ENCODE measurements at regions not wholly inside any gene's neighbourhood (a gene's known extent, or its start where the extent isn't known, plus 50 kb on each side); places are given as distances from the start of the nearest gene placed in this dataset.

DNA sequence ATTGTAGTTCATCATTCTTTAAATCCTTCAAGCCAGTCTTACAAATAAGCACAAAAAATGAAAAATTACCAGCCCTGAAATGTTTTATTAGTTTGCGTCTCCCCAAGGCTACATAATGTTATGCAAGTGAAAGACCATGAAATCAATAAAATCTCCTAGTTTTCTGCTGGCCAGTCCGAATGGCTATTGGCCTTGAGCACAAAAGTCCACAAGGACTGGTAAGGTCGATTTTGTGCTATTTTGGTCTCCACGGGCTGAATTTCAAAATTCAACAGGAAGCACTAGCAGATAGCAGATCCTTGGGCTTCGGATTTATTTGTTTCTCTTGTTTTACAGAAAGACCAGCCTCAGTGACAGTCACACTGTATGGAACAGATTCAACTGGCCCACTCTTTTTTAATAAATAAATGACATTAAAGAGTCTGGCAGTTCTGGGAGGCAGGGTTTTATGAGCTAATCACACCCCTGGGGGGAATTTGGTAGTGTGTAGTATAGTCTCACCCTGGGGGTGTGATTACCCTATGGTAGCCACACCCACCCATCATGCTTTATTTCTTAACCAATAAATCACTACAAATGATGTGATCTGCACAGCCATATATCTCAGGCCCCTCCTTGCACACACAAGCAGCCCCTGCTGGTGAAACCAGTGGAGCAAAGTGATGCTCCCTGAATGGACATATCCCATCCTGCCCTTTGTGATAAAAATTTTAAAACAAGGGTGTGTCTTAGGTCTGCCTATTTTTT lies 51.1 kb upstream of the TMEM33 start:
- Mint-ChIP-seq H3K9me3 (no peaks in the 10 kb centered on the region), H3K4me3 (no peak overlapping the region), H3K4me1 (peaks cover 22% of the 10 kb centered on the region), H3K27me3 (ENCODE audit: low read depth) (peaks cover 89% of the 10 kb centered on the region), H3K36me3 (no peaks in the 10 kb centered on the region), H3K27ac (no peak overlapping the region)
- POLR2A ChIA-PET = no interaction called here
- DNase-seq (ENCODE audit: low spot score) (no peak), ATAC-seq (no peak)
- TF ChIP-seq, protein P1, sequence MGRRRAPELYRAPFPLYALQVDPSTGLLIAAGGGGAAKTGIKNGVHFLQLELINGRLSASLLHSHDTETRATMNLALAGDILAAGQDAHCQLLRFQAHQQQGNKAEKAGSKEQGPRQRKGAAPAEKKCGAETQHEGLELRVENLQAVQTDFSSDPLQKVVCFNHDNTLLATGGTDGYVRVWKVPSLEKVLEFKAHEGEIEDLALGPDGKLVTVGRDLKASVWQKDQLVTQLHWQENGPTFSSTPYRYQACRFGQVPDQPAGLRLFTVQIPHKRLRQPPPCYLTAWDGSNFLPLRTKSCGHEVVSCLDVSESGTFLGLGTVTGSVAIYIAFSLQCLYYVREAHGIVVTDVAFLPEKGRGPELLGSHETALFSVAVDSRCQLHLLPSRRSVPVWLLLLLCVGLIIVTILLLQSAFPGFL (CRISPR knock-in tag; IDR thresholded peaks at IDR 0.05; ENCODE audit: borderline replicate concordance) = no peak
- no peak for TF ChIP-seq CREM (CRISPR knock-in tag; IDR thresholded peaks at IDR 0.05)
- TF ChIP-seq, protein P2, sequence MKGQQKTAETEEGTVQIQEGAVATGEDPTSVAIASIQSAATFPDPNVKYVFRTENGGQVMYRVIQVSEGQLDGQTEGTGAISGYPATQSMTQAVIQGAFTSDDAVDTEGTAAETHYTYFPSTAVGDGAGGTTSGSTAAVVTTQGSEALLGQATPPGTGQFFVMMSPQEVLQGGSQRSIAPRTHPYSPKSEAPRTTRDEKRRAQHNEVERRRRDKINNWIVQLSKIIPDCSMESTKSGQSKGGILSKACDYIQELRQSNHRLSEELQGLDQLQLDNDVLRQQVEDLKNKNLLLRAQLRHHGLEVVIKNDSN (CRISPR knock-in tag; IDR thresholded peaks at IDR 0.05) = no peak
- TF ChIP-seq MXD4 (CRISPR knock-in tag; IDR thresholded peaks at IDR 0.05; ENCODE audit: borderline replicate concordance) = no peak
- TF ChIP-seq, protein P3, sequence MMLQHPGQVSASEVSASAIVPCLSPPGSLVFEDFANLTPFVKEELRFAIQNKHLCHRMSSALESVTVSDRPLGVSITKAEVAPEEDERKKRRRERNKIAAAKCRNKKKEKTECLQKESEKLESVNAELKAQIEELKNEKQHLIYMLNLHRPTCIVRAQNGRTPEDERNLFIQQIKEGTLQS (CRISPR knock-in tag; conservative IDR thresholded peaks at IDR 0.05) = no peak
- TF ChIP-seq NFE2L1 (CRISPR knock-in tag; IDR thresholded peaks at IDR 0.05) = no peak
- TF ChIP-seq KAT7 (CRISPR knock-in tag; IDR thresholded peaks at IDR 0.05; ENCODE audit: borderline replicate concordance) = no peak
- TF ChIP-seq, protein P4, sequence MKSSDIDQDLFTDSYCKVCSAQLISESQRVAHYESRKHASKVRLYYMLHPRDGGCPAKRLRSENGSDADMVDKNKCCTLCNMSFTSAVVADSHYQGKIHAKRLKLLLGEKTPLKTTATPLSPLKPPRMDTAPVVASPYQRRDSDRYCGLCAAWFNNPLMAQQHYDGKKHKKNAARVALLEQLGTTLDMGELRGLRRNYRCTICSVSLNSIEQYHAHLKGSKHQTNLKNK (CRISPR knock-in tag; IDR thresholded peaks at IDR 0.05) = no peak
- TF ChIP-seq ZNF317 (CRISPR knock-in tag; IDR thresholded peaks at IDR 0.05; ENCODE audit: borderline replicate concordance, low read depth) = no peak
- TF ChIP-seq, protein P5, sequence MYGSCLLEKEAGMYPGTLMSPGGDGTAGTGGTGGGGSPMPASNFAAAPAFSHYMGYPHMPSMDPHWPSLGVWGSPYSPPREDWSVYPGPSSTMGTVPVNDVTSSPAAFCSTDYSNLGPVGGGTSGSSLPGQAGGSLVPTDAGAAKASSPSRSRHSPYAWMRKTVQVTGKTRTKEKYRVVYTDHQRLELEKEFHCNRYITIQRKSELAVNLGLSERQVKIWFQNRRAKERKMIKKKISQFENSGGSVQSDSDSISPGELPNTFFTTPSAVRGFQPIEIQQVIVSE (CRISPR knock-in tag; IDR thresholded peaks at IDR 0.05; ENCODE audit: borderline replicate concordance) = no peak
- no peak for TF ChIP-seq GABPB1 (CRISPR knock-in tag; IDR thresholded peaks at IDR 0.05)
- no peak for TF ChIP-seq ZNF138 (CRISPR knock-in tag; conservative IDR thresholded peaks at IDR 0.05)
- TF ChIP-seq, protein P6, sequence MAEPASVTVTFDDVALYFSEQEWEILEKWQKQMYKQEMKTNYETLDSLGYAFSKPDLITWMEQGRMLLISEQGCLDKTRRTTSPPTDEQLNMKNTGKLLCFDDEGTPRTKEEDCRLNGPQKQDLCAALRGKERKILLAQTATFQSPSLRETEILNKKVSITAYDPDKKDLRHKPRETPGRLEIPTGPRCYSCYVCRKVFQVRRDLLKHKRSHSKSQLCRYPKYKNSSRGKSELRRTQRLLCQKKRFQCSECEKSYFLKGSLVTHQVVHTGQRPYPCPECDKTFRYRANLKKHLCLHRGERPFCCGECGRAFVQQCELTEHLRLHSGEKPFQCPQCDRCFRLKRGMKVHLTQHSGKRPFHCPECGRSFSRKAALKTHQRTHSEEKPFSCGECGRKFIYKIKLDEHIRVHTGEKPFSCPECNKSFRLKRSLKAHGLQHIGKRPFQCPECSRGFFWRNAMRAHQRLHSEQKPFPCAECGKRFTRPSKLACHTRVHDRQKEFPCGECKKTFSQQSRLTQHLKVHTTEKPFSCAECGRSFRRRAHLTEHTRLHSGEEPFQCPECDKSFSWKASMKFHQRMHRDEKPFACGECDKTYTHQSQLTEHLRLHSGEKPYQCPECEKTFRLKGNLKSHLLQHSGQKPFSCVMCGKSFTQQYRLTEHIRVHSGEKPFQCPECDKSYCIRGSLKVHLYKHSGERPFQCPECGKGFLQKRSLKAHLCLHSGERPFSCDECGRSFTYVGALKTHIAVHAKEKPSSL (CRISPR knock-in tag; conservative IDR thresholded peaks at IDR 0.05) = no peak
- TF ChIP-seq, protein P7, sequence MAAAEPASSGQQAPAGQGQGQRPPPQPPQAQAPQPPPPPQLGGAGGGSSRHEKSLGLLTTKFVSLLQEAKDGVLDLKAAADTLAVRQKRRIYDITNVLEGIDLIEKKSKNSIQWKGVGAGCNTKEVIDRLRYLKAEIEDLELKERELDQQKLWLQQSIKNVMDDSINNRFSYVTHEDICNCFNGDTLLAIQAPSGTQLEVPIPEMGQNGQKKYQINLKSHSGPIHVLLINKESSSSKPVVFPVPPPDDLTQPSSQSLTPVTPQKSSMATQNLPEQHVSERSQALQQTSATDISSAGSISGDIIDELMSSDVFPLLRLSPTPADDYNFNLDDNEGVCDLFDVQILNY (CRISPR knock-in tag; IDR thresholded peaks at IDR 0.05) = no peak
- no peak for TF ChIP-seq ZNF396 (CRISPR knock-in tag; IDR thresholded peaks at IDR 0.05; ENCODE audit: borderline replicate concordance)
- TF ChIP-seq NR2C2 (CRISPR knock-in tag; IDR thresholded peaks at IDR 0.05) = no peak
- no peak for TF ChIP-seq NR1H2 (CRISPR knock-in tag; IDR thresholded peaks at IDR 0.05)
- TF ChIP-seq, protein P8, sequence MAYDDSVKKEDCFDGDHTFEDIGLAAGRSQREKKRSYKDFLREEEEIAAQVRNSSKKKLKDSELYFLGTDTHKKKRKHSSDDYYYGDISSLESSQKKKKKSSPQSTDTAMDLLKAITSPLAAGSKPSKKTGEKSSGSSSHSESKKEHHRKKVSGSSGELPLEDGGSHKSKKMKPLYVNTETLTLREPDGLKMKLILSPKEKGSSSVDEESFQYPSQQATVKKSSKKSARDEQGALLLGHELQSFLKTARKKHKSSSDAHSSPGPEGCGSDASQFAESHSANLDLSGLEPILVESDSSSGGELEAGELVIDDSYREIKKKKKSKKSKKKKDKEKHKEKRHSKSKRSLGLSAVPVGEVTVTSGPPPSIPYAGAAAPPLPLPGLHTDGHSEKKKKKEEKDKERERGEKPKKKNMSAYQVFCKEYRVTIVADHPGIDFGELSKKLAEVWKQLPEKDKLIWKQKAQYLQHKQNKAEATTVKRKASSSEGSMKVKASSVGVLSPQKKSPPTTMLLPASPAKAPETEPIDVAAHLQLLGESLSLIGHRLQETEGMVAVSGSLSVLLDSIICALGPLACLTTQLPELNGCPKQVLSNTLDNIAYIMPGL (CRISPR knock-in tag; IDR thresholded peaks at IDR 0.05) = no peak
- CTCF ChIA-PET = no interaction called here
